Astrocyte (in vitro differentiated cells and primary cell): ENCODE measurements at regions not wholly inside any gene's neighbourhood (a gene's known extent, or its start where the extent isn't known, plus 50 kb on each side); places are given as distances from the start of the nearest gene placed in this dataset.
"Not testable (repeated sequence)": the region's sequence is repeated elsewhere in the genome, so short reads cannot be mapped to it uniquely, and the experiment has no call there.

Source experiments
- CTCF ChIP-seq: IDR thresholded peaks from 2 replicates; pipeline ENCODE4 v1.5.1; 2011; ENCODE audit warnings: low read depth, mild to moderate bottlenecking, inconsistent platforms, low read length, moderate library complexity; ENCODE audit not compliant: insufficient read depth
- EZH2 ChIP-seq: IDR thresholded peaks from 2 replicates; pipeline ENCODE4 v1.6.1; 2012; ENCODE audit warnings: mild to moderate bottlenecking, low read length, inconsistent platforms; ENCODE audit not compliant: insufficient read depth

GRCh38 chr9:62110486-62110885 lies 920.6 kb downstream of the SPATA31A7 start:
- not testable (repeated sequence) for TF ChIP-seq CTCF, EZH2
